ENCODE measurements at regions not wholly inside any gene's neighbourhood (a gene's known extent, or its start where the extent isn't known, plus 50 kb on each side); places are given as distances from the start of the nearest gene placed in this dataset.

- TF ChIP-seq ZNF423 (tag by site-specific recombination; IDR thresholded peaks at IDR 0.05), result no peak
- no peak for TF ChIP-seq PBX3 (CRISPR knock-in tag; IDR thresholded peaks at IDR 0.05)
- no peak for TF ChIP-seq ZNF202 (tag by site-specific recombination; IDR thresholded peaks at IDR 0.05; ENCODE audit: borderline replicate concordance)
- no peak for TF ChIP-seq CTCF (tag by site-specific recombination; IDR thresholded peaks at IDR 0.05)
- TF ChIP-seq REST (tag by site-specific recombination; IDR thresholded peaks at IDR 0.05), result no peak
These were observed 115.2 kb upstream of the MDFIC start for GRCh38 chr7:114806590-114807162.

All from HEK293 (cell line).